Heart right ventricle (tissue), 16 donors: ENCODE measurements at regions not wholly inside any gene's neighbourhood (a gene's known extent, or its start where the extent isn't known, plus 50 kb on each side); places are given as distances from the start of the nearest gene placed in this dataset.

ENCODE experiments used
- ATAC-seq, 8 donors: fragments of 200-7000 bp; cut with Tn5 transposase; one replicate each; pipeline ENCODE4 v1.9.1; 2020; ENCODE audit warnings: mild to moderate bottlenecking in 8 of 8, moderate library complexity in 8 of 8, moderate number of reproducible peaks in 1 of 8
- DNase-seq, 2 donors: peaks; one replicate each; pipeline ENCODE4 v3.0.0-alpha.2; 2020
- H3K27ac ChIP-seq, 10 donors: fragments of 200-600 bp; sonication (generic) in 2 of 10; one replicate each; pipeline versions ENCODE4 v1.5.0 to v1.8.0; 2020 to 2022; ENCODE audit warnings: mild to moderate bottlenecking in 3 of 10
- H3K27me3 ChIP-seq, 7 donors: fragments of 200-600 bp; one replicate each; pipeline ENCODE4 v1.8.0; 2021 to 2022; ENCODE audit warnings: mild to moderate bottlenecking in 2 of 7
- H3K36me3 ChIP-seq, 9 donors: fragments of 200-600 bp; sonication (generic) in 1 of 9; one replicate each; pipeline versions ENCODE4 v1.5.0 to v1.8.0; 2020 to 2022; ENCODE audit warnings: mild to moderate bottlenecking in 2 of 9
- H3K4me1 ChIP-seq, 9 donors: fragments of 200-600 bp; sonication (generic) in 1 of 9; one replicate each; pipeline versions ENCODE4 v1.5.0 to v1.8.0; 2020 to 2022; ENCODE audit warnings: mild to moderate bottlenecking in 4 of 9
- H3K4me3 ChIP-seq, 10 donors: fragments of 200-600 bp; sonication (generic) in 2 of 10; one replicate each; pipeline versions ENCODE4 v1.5.0 to v1.8.0; 2020 to 2022; ENCODE audit warnings: mild to moderate bottlenecking in 7 of 10, moderate library complexity in 2 of 10
- H3K9me3 ChIP-seq, 11 donors: fragments of 200-600 bp in 10 of 11; sonication (generic) in 2 of 11; one replicate each; pipeline versions ENCODE4 v1.5.0 to v1.8.0; 2013 to 2022; ENCODE audit warnings: mild to moderate bottlenecking in 2 of 11, control low read depth in 1 of 11, moderate library complexity in 1 of 11
- WGBS, 2 donors: extraction: QIAGEN DNeasy Blood & Tissue Kit; methylation state at CpG; one replicate each; pipeline ENCODE4 v1.1.7; 2013; ENCODE audit warnings: inconsistent platforms in 1 of 2; 5-methylcytosine and 5-hydroxymethylcytosine counted together
- intact Hi-C, 10 donors: fragments of 100-400 bp; cut with DNase I; formaldehyde crosslinking; loops; one replicate each; pipeline versions ENCODE4 v1.11.1 to v1.14.2; 2022
- TF ChIP-seq, protein P1 (sequence below), 9 donors: fragments of 200-600 bp; sonication (generic) in 2 of 9; IDR thresholded peaks; one replicate each; pipeline versions ENCODE4 v1.5.0 to v1.8.0; 2021 to 2022; ENCODE audit warnings: antibody characterized with exemption in 9 of 9, mild to moderate bottlenecking in 5 of 9, moderate library complexity in 1 of 9
- donor health status: Arrhythmogenic right ventricular cardiomyopathy.
- donor health status: ischemic (EF 13 %, LVEDD 7.1; RV severe dilation, severe dysfunction).
- donor health status: healthy with polysubstance abuse.
- donor health status: DM: no; HTN: yes; CAD: no.
- donor health status: DM: no; HTN: no; CAD: no.
- donor health status: ischemic (EF 25% LVEDD 6.9; RV normal size, moderate dysfunction).
- donor health status: ischemic (EF 25% LVEDD 5.7; RV mildly dilated, moderate dysfunction).
- donor health status: healthy.
- donor health status: DM: yes; HTN: yes; CAD: no.
- donor health status: Ischemic cardiomyopathy.
- donor health status: ischemic (EF 35%, LVEDD 5.7; RV mildly dilated, moderate dysfunction).
- donor health status: nonischemic (EF 11% LVEDD 7.7; RV severe dilation, severe dysfunction).
- donor health status: DM: yes; HTN: yes; CAD: no.
- donor health status: PGD.
- donor health status: ischemic (EF 29% LVEDD 5.4; RV normal size, mild dysfunction).
- donor health status: nonischemic (EF 23%, LVEDD 6.1; RV moderate dilation, normal function).

DNA sequence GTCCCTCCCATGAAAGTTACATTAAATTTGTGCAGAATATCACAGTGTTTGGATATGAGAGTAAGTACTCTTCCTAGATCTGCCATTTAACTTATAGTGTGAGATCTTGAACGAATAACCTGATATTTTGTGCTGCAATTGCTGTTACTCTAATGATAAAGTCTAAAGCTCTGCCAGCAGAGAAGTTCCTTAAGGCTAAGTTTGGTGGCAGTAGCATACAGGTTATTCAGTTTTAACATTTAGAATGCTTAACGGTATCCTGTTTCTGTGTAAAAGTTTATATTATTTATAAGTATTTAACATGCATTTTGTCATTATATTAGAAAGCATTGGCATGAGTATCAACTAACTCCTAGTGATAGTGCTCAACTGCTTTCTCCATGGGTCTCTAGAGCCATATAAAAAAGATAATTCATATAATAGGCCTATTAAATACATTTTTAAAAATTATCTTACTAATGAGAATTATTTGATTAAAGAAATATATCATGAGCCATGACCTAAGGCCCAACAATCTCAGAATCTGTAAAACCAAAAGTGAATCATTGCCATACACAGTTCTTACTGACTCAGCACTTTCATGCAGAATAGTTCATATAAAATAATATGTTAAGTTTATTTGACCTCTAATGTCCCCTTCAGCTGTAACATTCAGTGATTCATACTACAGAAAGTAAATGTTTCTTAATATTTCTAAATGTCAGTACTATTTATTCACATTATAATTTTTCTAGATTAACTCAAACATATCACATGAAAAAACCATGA lies 1058.6 kb downstream of the TRHDE start:
- WGBS, 2 donors: 61 to 67% methylated on average over 2 of the region's 2 CpGs
- no peaks in the 10 kb centered on the region for H3K27me3 ChIP-seq
- TF ChIP-seq, protein P1, sequence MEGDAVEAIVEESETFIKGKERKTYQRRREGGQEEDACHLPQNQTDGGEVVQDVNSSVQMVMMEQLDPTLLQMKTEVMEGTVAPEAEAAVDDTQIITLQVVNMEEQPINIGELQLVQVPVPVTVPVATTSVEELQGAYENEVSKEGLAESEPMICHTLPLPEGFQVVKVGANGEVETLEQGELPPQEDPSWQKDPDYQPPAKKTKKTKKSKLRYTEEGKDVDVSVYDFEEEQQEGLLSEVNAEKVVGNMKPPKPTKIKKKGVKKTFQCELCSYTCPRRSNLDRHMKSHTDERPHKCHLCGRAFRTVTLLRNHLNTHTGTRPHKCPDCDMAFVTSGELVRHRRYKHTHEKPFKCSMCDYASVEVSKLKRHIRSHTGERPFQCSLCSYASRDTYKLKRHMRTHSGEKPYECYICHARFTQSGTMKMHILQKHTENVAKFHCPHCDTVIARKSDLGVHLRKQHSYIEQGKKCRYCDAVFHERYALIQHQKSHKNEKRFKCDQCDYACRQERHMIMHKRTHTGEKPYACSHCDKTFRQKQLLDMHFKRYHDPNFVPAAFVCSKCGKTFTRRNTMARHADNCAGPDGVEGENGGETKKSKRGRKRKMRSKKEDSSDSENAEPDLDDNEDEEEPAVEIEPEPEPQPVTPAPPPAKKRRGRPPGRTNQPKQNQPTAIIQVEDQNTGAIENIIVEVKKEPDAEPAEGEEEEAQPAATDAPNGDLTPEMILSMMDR (IDR thresholded peaks at IDR 0.05): no peak
- no peaks in the 10 kb centered on the region for H3K4me1 ChIP-seq
- H3K4me3 ChIP-seq: no peak overlapping the region
- no peak for DNase-seq
- peaks cover 0 to 14% (median 0%) of the 10 kb centered on the region in 11 donors for H3K9me3 ChIP-seq
- no peak overlapping the region for H3K27ac ChIP-seq
- no peaks in the 10 kb centered on the region for H3K36me3 ChIP-seq
- intact Hi-C loops: no loop called here
- no peak for ATAC-seq

DNA sequence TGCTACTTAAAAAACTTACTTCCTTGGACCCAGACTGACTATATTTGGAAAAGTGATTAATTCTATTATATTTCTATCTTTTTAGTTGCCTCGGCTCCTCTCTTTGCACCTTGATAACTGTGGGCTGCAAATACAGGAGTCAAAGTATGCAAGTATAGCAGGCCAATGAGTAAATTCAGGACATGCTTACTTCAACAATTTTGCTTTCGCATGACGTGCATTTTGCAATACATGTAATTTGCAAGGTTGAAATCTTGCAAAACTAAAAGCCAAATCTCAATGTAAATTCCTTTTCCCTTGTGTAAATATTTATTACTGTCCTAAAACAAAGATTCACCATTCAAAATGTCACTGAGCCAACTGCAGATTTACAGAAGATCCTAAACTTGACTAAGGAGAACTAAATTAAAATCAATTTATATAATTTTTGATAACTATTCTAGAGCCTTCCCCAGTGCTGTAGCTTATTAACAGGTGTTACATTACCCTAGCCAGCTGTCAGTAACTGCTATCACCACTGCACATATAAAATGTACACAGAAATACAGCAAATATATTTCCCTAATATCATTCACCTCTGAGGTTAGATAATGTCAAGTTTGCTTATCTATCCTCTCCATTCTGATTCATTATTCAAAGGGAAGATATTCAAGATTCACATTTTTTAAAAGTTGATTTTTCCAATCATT lies 1069.5 kb downstream of the TRHDE start:
- H3K27ac ChIP-seq: no peak overlapping the region
- intact Hi-C loops: no loop called here
- DNase-seq (no peak), ATAC-seq (no peak)
- no peak overlapping the region for H3K4me3 ChIP-seq
- no peaks in the 10 kb centered on the region for H3K27me3 ChIP-seq
- WGBS, 2 donors: 70 to 77% methylated on average over 3 of the region's 3 CpGs
- TF ChIP-seq, protein P1 (IDR thresholded peaks at IDR 0.05): no peak
- no peaks in the 10 kb centered on the region for H3K4me1 ChIP-seq
- H3K9me3 ChIP-seq: peaks cover 0 to 19% (median 0%) of the 10 kb centered on the region in 11 donors
- no peaks in the 10 kb centered on the region for H3K36me3 ChIP-seq

DNA sequence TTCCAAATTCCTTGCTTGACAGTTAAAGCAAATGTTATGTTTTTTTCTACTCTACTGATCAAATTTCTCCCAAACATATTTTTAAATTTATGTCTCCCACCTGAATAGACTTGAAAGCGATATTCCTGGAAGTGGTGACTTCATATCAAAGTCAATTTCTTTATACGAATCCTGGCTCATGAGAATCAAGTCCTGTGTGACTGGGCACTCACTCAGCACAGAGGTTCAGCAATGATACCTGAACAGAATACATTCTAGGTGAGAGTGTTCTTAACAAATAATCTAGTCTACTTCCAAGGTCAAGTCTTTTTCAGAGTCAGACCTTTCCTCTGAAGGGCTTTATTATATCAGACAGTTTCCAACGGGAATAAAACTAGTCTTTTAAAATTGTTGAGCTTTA lies 1070.6 kb downstream of the TRHDE start:
- TF ChIP-seq, protein P1 (IDR thresholded peaks at IDR 0.05): no peak
- Histone ChIP-seq H3K4me1 (no peaks in the 10 kb centered on the region), H3K36me3 (no peaks in the 10 kb centered on the region), H3K27ac (no peak overlapping the region), H3K27me3 (no peaks in the 10 kb centered on the region), H3K9me3 (peaks cover 0 to 19% (median 0%) of the 10 kb centered on the region in 11 donors), H3K4me3 (no peak overlapping the region)
- WGBS, 2 donors: 73 to 80% methylated on average over 3 of the region's 3 CpGs
- DNase-seq (no peak), ATAC-seq (no peak)
- intact Hi-C loops: no loop called here

DNA sequence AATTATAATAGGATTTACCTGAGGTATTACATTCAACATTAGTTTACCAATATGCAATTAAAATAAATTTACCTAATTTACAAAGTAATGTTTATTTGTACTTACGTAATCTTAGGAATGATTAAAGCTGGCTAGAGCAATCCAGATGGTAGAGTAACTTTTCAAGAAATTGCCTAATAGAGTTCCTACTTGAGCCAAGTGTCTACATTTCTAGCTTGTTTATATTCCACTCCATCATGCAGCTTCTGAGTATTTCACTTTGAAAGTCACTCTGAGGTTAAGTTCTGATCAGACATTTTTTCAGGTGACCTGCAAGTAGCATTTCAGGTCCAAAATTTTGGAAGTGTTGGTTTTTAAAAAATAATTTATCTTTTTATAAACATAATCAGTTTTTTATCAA lies 1080.7 kb downstream of the TRHDE start:
- DNase-seq: no peak
- no peaks in the 10 kb centered on the region for H3K4me1 ChIP-seq
- TF ChIP-seq, protein P1 (IDR thresholded peaks at IDR 0.05): no peak
- no peak overlapping the region for H3K27ac ChIP-seq
- no peaks in the 10 kb centered on the region for H3K27me3 ChIP-seq
- intact Hi-C loops: no loop called here
- 85 to 87% methylated on average over 1 of the region's 1 CpG for WGBS, 2 donors
- H3K4me3 ChIP-seq: no peak overlapping the region
- H3K9me3 ChIP-seq: peaks cover 0 to 30% (median 0%) of the 10 kb centered on the region in 11 donors
- no peaks in the 10 kb centered on the region for H3K36me3 ChIP-seq
- ATAC-seq: no peak
